ENCODE measurements at regions not wholly inside any gene's neighbourhood (a gene's known extent, or its start where the extent isn't known, plus 50 kb on each side); places are given as distances from the start of the nearest gene placed in this dataset.

DNA sequence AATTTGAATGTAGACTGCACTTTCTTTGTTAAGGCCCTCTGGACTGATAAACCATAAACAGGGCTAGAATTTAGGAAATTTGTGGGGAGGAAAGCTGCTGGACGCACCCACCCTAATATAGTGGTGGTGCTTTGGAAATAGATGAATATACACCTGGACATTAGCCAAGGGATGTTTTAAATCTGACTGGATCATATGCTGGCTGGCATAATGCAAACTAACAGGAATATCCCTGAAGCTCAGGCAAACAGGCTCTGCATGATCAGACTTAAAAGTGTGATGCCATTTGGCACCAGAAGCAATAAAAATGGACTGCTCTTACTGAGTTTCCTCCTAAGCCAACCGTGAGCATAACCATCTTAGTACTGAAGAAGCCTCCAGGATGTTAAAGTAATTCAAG, 465.8 kb upstream of the ROBO1 start:
- TF ChIP-seq, protein P1, sequence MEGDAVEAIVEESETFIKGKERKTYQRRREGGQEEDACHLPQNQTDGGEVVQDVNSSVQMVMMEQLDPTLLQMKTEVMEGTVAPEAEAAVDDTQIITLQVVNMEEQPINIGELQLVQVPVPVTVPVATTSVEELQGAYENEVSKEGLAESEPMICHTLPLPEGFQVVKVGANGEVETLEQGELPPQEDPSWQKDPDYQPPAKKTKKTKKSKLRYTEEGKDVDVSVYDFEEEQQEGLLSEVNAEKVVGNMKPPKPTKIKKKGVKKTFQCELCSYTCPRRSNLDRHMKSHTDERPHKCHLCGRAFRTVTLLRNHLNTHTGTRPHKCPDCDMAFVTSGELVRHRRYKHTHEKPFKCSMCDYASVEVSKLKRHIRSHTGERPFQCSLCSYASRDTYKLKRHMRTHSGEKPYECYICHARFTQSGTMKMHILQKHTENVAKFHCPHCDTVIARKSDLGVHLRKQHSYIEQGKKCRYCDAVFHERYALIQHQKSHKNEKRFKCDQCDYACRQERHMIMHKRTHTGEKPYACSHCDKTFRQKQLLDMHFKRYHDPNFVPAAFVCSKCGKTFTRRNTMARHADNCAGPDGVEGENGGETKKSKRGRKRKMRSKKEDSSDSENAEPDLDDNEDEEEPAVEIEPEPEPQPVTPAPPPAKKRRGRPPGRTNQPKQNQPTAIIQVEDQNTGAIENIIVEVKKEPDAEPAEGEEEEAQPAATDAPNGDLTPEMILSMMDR (IDR thresholded peaks at IDR 0.05) = no peak
- no peak for TF ChIP-seq POLR2A (IDR thresholded peaks at IDR 0.05)
- no peak for TF ChIP-seq EP300 (IDR thresholded peaks at IDR 0.05)

All from tibial nerve (tissue), 4 donors.